ENCODE measurements at regions not wholly inside any gene's neighbourhood (a gene's known extent, or its start where the extent isn't known, plus 50 kb on each side); places are given as distances from the start of the nearest gene placed in this dataset.
"Not testable (repeated sequence)": the region's sequence is repeated elsewhere in the genome, so short reads cannot be mapped to it uniquely, and the experiment has no call there.

GRCh38 chrX:1778817-1779216 lies 164.0 kb downstream of the ASMT start:
- peak; percentile 6 for DNase-seq (ENCODE audit: low spot score)

- DNase-seq (ENCODE audit: low spot score), result no peak
Measured at GRCh38 chrX:1779626-1780025, 164.8 kb downstream of the ASMT start.

- DNase-seq (ENCODE audit: low spot score), result no peak
Measured at GRCh38 chrX:1781766-1782165, 166.9 kb downstream of the ASMT start.

GRCh38 chrX:1784773-1785172 lies 169.9 kb downstream of the ASMT start:
- DNase-seq (ENCODE audit: low spot score), result no peak

GRCh38 chrX:1788300-1788911 lies 173.5 kb downstream of the ASMT start:
- DNase-seq (ENCODE audit: low spot score), result no peak

- DNase-seq (ENCODE audit: low spot score), result no peak
Measured at GRCh38 chrX:1792636-1793035, 177.8 kb downstream of the ASMT start.

- DNase-seq (ENCODE audit: low spot score), result no peak
Measured at GRCh38 chrX:1794586-1794985, 179.7 kb downstream of the ASMT start.

GRCh38 chrX:1802912-1803311 lies 188.1 kb downstream of the ASMT start:
- no peak for DNase-seq (ENCODE audit: low spot score)

GRCh38 chrX:1803741-1804140 lies 188.9 kb downstream of the ASMT start:
- DNase-seq (ENCODE audit: low spot score), result no peak

- DNase-seq (ENCODE audit: low spot score), result peak; percentile 6
Measured at GRCh38 chrX:1807301-1807731, 192.5 kb downstream of the ASMT start.

- no peak for DNase-seq (ENCODE audit: low spot score)
Measured at GRCh38 chrX:1809581-1809980, 194.7 kb downstream of the ASMT start.

- no peak for DNase-seq (ENCODE audit: low spot score)
Measured at GRCh38 chrX:1813809-1814208, 198.9 kb downstream of the ASMT start.

- DNase-seq (ENCODE audit: low spot score), result no peak
Measured at GRCh38 chrX:1815456-1816175, 200.8 kb downstream of the ASMT start.

- not testable (repeated sequence) for DNase-seq (ENCODE audit: low spot score)
Measured at GRCh38 chrX:1816387-1816982, 201.6 kb downstream of the ASMT start.

- no peak for DNase-seq (ENCODE audit: low spot score)
Measured at GRCh38 chrX:1821846-1822245, 207.0 kb downstream of the ASMT start.

GRCh38 chrX:1824855-1825254 lies 210.0 kb downstream of the ASMT start:
- no peak for DNase-seq (ENCODE audit: low spot score)

GRCh38 chrX:1833656-1834360 lies 218.9 kb downstream of the ASMT start:
- DNase-seq (ENCODE audit: low spot score), result no peak

GRCh38 chrX:1835056-1835455 lies 220.2 kb downstream of the ASMT start:
- DNase-seq (ENCODE audit: low spot score), result no peak

GRCh38 chrX:1836683-1837082 lies 221.8 kb downstream of the ASMT start:
- no peak for DNase-seq (ENCODE audit: low spot score)

- DNase-seq (ENCODE audit: low spot score), result no peak
Measured at GRCh38 chrX:1841746-1842145, 226.9 kb downstream of the ASMT start.

GRCh38 chrX:1847000-1847399 lies 232.1 kb downstream of the ASMT start:
- not testable (repeated sequence) for DNase-seq (ENCODE audit: low spot score)

- DNase-seq (ENCODE audit: low spot score), result not testable (repeated sequence)
Measured at GRCh38 chrX:1847790-1848189, 232.9 kb downstream of the ASMT start.

GRCh38 chrX:1851527-1851926 lies 236.7 kb downstream of the ASMT start:
- DNase-seq (ENCODE audit: low spot score), result no peak

All from kidney tubule cell (primary cell).